G401 (cell line): ENCODE measurements at regions not wholly inside any gene's neighbourhood (a gene's known extent, or its start where the extent isn't known, plus 50 kb on each side); places are given as distances from the start of the nearest gene placed in this dataset.

Experiments used
- DNase-seq: peaks from one replicate; pipeline ENCODE4 v3.0.0-alpha.2; 2015; ENCODE audit warnings: low spot score
- in situ Hi-C: cut with HindIII; loops from 2 replicates; pipeline ENCODE4 v1.10.0; 2016; ENCODE audit warnings: low sequenced_read_pairs, mixed read lengths

DNA sequence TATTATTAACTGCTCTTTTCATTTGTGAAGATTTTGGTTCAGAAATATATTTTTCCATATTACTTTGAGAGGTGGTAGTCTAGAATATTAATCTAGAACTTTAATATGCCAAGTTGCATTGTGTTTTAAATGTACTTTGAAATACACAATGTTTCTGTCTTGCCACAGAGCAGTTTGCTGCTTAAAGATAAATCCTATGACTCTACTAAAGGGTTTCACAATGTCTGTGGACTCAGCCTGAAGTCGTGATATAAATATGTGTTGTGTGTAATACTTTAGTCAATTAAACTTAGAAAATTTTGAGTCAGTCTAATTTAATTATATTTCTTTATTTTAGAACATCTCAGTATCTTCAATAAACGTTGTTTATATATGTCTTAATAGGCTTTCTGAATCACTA lies 1771.7 kb upstream of the PCDH7 start:
- in situ Hi-C loops, result no loop called here
- no peak for DNase-seq

DNA sequence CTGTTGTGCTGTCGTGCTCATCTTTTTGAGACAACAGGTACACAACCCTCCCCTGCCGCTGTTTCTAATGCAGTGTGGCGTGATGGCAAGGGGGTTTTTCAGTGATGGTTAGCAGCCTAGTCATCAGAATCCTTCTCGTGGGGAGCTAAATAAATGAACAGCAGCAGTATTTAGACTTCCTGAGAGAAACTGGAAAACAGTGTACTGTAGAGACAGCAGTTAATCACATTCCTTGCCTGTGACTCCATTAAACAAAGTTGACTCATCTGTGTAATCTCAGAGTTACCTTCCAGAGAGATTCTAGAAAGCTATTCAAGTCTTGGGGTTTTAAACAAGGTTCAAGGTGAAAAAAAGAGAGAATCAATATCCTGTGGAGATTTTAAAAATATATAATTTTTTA lies 1753.2 kb upstream of the PCDH7 start:
- in situ Hi-C loops, result no loop called here
- no peak for DNase-seq

DNA sequence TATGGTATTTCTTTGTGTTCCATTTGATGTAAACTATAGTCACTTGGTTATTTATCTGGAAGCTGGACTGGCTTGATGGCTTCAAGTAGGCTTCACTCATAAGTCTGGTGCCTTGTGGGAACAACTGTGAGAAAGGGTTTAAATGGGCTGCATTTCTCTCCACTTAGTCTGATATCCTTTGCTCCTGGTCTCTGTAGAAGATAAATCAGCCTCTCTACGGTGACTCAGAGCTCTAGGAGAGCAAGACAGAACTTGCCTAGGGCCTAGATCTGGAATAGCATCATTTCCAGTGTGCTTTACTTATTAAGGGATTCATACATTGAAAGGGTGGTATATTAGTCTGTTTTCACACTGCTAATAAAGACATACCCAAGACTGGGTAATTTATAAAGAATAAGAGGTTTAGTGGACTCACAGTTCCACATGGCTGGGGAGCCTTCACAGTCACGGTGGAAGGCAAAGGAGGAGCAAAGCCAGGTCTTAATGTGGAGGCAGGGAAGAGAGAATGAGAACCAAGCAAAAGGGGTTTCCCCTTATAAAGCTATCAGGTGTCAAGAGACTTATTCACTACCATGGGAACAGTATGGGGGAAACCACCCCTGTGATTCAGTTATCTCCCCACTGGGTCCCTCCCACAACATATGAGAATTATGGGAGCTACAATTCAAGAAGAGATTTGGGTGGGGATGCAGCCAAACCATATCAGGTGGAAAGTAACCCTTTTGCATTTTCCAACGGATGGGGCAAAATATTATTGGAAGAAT lies 1746.4 kb upstream of the PCDH7 start:
- in situ Hi-C loops, result no loop called here
- DNase-seq, result no peak

- in situ Hi-C loops, result no loop called here
- DNase-seq, result no peak
Observed at GRCh38 chr4:28976369-28976768, 1743.8 kb upstream of the PCDH7 start.

DNA sequence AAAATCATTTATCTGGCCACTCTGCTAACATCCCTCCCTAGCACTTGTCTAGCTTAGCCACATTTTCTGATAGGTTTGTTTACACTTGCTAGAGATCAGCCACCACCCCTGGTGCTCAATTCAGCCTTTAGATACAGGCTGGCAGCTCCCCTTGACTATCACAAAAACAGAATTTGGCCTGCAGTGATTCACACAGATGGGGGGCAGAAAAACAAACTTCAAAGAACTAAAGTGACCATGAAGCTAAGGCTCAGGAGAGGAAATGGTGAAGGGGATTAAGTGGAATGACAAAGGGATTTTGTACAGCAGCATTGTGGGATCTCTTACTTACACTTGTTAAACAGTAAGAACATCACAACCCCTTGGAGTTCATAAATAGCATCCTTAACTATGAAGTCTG lies 1718.0 kb upstream of the PCDH7 start:
- in situ Hi-C loops, result no loop called here
- DNase-seq, result no peak

- in situ Hi-C loops, result no loop called here
- DNase-seq, result no peak
Observed at GRCh38 chr4:29005838-29006237, 1714.3 kb upstream of the PCDH7 start.

- in situ Hi-C loops, result no loop called here
- no peak for DNase-seq
Observed at GRCh38 chr4:29009908-29010307, 1710.3 kb upstream of the PCDH7 start.

DNA sequence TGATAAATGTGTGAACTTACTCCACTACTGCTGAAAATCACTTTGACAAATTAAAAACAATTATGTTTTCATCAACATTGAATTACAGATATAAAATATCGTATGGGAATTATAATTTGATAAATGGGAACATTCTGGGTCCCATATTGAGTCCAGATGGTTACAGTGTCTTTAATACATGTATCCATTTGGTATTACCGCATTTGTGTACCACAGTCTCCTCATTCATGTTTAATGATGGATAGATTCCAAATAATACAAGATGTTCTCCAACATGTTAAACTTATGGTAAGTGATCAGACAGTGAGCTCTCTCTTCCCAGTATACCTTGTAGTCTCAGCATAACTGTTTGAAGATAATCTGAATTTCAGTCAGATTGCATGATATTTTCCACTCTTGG lies 1706.8 kb upstream of the PCDH7 start:
- in situ Hi-C loops, result no loop called here
- no peak for DNase-seq

GRCh38 chr4:29014555-29014954 lies 1705.6 kb upstream of the PCDH7 start:
- DNase-seq, result no peak

DNA sequence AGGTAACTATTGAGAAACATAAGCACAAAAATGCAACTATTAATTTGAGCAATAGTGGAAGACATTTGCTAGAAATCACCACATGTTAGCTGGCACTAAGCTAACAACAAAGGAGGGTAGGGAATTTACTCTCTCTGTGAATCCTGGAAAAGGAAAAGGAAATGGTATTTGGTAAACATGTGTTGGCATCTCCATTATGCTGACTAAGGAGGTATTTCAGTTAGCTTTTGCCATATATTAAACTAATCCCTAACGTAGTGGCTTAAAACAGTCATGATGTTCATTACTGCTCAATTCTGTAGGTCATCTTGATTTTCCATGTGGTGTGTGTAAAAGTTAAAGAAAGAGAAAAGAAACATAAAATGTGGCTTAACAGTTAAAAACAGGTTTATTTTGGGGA lies 1686.5 kb upstream of the PCDH7 start:
- in situ Hi-C loops, result no loop called here
- no peak for DNase-seq

More at GRCh38 chr4:29014555-29014954, 1705.6 kb upstream of the PCDH7 start:
- in situ Hi-C loops, result no loop called here

DNA sequence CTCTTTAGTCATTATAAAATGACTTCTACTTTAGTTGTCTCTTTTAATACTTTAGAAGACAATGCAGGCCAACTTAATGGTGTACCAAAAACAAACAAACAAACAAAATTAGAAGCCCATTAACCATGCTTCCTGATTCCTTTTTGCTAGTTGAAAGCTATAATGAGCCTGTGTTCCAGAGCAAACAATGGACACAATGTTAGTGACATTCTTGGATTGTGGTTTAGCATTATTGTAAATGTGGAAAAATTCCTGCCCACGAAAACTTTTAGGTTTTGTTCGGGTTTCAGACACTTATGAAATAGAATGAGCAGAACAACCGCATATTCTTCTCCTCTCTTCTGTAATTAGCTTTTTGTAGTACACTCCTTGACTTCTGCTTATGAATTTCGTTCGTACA lies 1682.7 kb upstream of the PCDH7 start:
- no peak for DNase-seq
- in situ Hi-C loops, result no loop called here

GRCh38 chr4:29043411-29043810 lies 1676.8 kb upstream of the PCDH7 start:
- no peak for DNase-seq
- in situ Hi-C loops, result no loop called here

GRCh38 chr4:29046186-29046585 lies 1674.0 kb upstream of the PCDH7 start:
- no peak for DNase-seq
- in situ Hi-C loops, result no loop called here

GRCh38 chr4:29046781-29047180 lies 1673.4 kb upstream of the PCDH7 start:
- no peak for DNase-seq
- in situ Hi-C loops, result no loop called here

DNA sequence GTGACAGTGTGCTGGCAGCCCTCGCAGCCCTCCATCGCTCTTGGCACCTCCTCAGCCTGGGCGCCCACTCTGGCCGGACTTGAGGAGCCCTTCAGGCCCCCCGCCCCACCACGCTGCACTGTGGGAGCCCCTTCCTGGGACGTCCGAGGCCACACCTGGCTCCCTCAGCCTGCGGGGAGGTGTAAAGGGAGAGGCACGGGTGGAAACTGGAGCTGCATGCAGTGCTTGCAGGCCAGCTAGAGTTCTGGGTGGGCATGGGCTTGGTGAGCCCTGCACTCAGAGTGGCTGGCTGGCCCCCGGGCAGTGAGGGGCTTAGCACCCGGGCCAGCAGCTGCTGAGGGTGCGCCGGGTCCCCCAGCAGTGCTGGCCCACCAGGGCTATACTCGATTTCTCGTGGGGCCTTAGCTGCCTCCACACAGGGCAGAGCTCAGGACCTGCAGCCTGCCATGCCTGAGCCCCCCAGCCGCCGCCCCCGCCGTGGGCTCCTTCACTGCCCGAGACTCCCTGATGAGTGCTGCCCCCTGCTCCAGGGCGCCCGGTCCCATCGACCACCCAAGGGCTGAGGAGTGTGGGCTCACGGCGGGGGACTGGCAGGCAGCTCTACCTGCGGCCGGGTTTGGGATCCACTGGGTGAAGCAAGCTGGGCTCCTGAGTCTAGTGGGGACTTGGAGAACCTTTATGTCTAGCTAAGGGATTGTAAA lies 1672.7 kb upstream of the PCDH7 start:
- no peak for DNase-seq
- in situ Hi-C loops, result no loop called here

DNA sequence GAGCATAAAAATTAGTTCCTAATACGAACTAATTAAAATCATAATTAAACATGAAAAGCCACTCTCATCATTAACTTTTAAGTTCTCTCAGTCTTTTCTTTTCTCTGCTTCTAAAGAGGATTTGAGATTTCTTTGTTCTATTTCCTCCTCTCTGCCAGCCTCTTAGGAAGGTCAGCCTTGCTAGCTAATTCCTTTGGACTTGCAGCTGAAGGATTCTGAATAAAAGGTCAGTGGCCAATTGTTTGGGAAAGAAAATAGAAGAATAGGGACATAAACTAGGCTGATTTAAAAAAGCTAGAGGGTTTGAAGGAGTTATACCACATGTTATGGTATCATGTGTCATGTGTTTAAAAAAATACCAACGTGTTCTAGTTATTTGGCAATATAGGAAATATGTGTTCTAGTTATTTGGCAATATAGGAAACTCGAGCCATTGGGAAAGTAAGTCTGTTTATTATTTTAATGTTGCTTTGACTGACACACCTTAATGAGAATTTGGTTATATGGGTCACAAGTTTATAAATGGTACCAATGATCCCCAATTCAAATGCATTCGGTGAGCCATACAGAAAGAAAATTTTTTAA lies 1668.7 kb upstream of the PCDH7 start:
- in situ Hi-C loops, result no loop called here
- no peak for DNase-seq

DNA sequence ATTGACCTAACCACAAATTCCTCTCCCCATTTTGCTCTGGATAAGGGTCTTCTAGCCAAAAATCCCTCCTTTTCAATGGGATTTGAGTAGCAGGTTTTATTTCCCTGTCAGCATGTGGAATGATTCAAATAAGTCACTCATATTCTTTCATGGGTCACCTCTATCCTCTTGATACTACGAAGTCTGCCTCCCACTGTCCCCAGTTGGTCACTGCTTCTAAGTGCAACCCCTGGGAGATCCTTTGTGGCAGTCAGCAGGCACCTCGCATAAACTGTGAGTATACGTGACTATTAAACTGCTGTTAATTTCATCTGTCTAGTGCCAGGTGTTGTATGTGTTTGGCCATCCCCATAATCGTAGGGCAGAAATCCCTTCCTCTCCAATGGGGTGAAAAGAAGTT lies 1667.9 kb upstream of the PCDH7 start:
- no peak for DNase-seq
- in situ Hi-C loops, result no loop called here

DNA sequence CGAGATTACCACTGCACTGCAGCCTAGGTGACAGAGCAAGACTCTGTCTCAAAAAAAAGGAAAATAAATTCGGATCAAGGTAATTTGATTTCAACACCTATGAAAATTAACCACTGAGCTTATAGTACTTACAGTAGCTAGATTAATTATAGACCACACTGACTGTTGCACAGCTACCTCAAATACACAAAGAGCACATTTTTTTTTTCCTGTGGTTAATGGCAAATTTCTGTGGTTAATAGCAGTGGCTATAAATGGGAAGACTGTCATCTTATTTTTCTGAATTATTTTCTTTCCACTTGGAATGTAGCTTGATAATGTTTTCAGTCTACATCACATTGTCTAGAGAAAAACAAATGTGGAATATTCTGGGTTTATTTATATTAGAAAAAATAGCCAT lies 1661.6 kb upstream of the PCDH7 start:
- in situ Hi-C loops, result no loop called here
- DNase-seq, result no peak

GRCh38 chr4:29066861-29067260 lies 1653.3 kb upstream of the PCDH7 start:
- in situ Hi-C loops, result no loop called here
- DNase-seq, result no peak

DNA sequence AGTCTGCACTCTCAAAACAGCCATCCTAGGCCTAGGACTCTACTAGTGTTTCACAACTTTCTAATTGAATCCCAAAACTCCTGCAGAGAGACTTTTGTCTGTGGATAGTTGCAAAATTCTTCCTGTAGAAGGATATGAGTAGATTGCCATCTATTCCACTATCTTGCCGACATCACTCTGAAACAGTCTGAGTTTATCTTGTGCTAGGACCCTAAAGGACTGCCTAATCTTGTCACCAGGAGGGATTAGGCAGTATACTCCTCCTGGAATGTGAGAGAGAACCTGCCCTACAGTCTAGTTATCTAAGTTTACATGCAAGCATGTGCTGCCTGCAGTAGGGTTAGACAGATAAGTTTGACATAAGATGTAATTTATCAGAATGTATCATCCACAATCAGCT lies 1646.6 kb upstream of the PCDH7 start:
- in situ Hi-C loops, result no loop called here
- no peak for DNase-seq

GRCh38 chr4:29075366-29075765 lies 1644.8 kb upstream of the PCDH7 start:
- DNase-seq, result no peak
- in situ Hi-C loops, result no loop called here
